GM18498 (cell line): ENCODE measurements at regions not wholly inside any gene's neighbourhood (a gene's known extent, or its start where the extent isn't known, plus 50 kb on each side); places are given as distances from the start of the nearest gene placed in this dataset.
"Not testable (repeated sequence)": the region's sequence is repeated elsewhere in the genome, so short reads cannot be mapped to it uniquely, and the experiment has no call there.

ENCODE experiments used
- ATAC-seq: cut with Tn5 transposase; IDR thresholded peaks from one replicate; pipeline ENCODE4 v1.9.1; 2021; ENCODE audit warnings: mild to moderate bottlenecking, moderate library complexity; ENCODE audit not compliant: unreplicated experiment

DNA sequence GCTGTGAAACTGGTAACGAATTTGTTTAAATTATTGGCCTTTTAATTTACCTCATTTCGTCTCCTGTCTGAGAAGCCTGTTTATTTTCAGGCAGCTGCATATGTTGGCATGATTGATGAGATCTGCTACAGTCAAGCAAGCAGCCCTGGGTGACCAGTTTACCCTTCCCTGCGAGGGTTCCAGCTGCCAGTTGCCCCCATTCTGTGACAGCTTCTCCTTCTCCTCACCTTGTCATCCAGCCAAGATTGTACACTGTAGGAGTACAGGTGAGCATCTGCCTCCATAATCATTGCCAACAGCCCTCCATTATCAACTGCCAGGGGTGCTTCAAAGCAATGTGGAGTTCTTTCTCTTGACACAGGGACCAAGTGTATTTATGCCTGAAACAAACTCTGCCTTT lies 1979.9 kb upstream of the PRR20A start:
- no peak for ATAC-seq

- ATAC-seq = not testable (repeated sequence)
Measured at GRCh38 chr13:55178582-55178981, 1962.1 kb upstream of the PRR20A start.

- ATAC-seq = no peak
Measured at GRCh38 chr13:55190996-55191395, 1949.7 kb upstream of the PRR20A start.

DNA sequence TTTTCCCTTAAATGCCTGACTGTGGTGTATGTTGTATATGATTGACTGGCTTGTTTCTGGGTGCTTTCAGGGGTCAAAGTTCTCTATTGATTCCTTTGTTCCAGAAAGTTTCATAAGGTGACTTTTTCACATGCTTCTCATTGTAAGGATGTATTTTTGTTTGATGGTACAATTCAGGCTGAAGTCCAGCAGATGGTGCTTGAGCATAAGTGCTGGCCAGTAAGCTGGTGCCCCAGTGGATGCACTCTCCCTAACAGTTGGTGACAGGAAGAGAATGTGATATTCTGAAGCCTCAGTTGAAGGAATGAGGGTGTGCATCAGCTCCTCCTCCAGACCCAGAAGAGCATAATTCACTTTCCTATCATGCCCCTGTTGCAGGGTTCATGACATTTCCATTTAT lies 1941.6 kb upstream of the PRR20A start:
- ATAC-seq = no peak

GRCh38 chr13:55214841-55215345 lies 1925.8 kb upstream of the PRR20A start:
- ATAC-seq = no peak

DNA sequence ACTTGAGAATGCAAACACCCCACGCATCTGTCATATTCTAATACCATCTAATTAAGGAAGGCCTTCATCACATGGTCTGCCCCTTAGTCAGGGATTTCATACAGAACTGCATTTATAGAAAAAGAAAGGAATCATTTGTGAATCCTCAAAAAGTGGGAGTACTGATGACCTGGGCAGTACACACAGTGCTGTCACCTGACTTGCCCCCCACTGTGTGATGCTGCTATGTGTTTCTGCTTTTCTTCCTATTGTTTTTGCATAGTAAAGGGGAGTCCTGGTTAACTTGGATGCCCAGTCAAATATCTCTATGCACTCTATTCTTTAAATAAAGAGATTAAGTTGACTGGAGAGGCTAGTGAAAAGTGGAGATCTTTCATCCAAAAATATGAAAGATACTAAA lies 1921.2 kb upstream of the PRR20A start:
- no peak for ATAC-seq

GRCh38 chr13:55229906-55230569 lies 1910.7 kb upstream of the PRR20A start:
- ATAC-seq = no peak

GRCh38 chr13:55230570-55230908 lies 1910.2 kb upstream of the PRR20A start:
- no peak for ATAC-seq

DNA sequence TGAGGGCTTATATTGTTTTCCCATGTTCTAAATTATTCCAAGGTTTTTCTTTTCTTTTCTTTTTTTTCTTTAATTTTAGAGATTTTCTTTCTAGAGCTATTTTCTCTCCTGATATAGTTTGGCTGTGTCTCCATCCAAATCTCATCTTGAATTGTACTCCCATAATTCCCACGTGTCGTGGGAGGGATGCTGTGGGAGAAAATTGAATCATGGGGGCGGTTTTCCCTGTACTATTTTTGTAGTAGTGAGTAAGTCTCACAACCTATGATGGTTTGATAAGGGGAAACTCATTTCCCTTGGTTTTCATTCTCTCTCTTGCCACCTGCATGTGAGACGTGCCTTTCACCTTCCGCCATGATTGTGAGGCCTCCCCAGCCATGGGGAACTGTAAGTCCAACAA lies 1906.4 kb upstream of the PRR20A start:
- no peak for ATAC-seq

- ATAC-seq = no peak
Measured at GRCh38 chr13:55245005-55245644, 1895.6 kb upstream of the PRR20A start.

- no peak for ATAC-seq
Measured at GRCh38 chr13:55255236-55255635, 1885.5 kb upstream of the PRR20A start.

DNA sequence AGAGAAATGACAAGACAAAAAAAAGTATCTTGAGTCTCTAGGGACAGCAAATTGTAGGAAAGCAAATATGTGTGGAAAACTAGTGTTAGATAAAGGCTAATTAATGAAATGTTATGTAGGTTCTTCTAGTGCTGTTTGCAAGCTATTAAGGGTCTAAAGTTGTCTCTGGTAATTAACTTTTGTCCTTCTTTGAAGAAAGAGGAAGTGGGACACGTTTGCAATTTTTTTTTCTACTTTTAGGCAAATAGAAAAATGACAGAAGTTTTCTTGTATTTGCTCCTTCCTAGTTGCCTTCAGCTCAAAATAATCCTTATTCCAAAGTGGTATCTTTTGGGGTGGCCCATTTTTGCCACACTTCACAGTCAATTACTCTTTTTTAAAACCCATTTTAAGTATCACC lies 1877.7 kb upstream of the PRR20A start:
- ATAC-seq = no peak

DNA sequence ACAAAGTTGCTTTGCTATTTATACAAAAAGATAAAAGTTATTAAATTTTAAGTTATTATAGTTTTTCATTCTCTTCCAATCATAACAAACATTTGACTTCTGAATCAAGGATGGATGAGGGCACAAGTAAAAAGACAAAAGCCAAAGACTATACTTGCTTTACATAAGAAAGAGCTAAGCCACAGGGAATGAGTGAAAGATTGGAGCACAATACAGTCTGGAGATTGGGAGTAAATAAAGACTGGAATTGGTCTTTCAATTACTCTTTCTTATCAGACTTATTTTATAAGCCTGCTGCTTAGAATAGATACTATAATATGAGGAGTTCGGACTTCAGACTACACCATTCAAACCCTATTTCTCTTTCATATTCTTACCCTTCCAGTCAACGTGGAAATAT lies 1874.1 kb upstream of the PRR20A start:
- no peak for ATAC-seq

GRCh38 chr13:55298201-55298600 lies 1842.5 kb upstream of the PRR20A start:
- no peak for ATAC-seq

- ATAC-seq = no peak
Measured at GRCh38 chr13:55302568-55302967, 1838.2 kb upstream of the PRR20A start.

- ATAC-seq = no peak
Measured at GRCh38 chr13:55307909-55308308, 1832.8 kb upstream of the PRR20A start.

DNA sequence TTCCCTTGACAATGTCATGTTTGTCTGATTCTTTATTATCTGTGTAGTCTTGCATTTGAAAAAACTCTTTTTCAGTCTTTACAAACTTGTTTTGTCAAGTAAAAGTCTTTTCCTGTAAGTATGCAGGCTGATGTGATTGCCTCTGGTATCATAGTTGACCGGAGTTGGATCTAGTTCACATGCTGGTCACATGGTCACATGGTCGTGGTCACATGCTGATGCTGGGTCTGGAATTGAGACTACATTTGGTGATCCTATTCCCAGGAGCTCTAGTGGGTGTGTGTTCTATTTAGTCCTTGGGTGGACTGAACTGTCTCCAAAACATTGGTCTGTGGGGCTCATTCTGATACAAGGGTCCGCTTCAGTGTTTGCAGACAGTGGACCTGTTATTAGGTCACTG lies 1798.8 kb upstream of the PRR20A start:
- ATAC-seq = no peak

DNA sequence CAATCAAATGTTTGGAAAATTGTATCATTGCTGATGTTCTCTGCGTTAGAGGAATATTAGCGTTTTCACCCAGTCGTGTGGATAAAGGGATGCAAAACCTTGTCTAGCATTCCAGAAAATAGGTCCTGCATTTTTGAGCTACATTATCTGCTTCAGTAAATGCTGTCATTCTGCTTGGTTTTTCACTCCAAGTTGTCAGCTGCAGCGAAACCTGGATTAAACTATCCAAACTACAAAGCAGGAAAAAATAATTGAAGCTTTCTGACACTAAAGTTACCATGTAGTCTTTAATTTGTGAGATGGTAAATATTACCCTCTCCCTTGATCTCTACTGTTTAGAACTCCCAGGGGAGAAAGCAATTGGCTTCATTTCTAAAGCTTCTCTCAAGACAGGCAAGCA lies 1795.5 kb upstream of the PRR20A start:
- no peak for ATAC-seq

GRCh38 chr13:55347528-55347927 lies 1793.2 kb upstream of the PRR20A start:
- ATAC-seq = no peak

DNA sequence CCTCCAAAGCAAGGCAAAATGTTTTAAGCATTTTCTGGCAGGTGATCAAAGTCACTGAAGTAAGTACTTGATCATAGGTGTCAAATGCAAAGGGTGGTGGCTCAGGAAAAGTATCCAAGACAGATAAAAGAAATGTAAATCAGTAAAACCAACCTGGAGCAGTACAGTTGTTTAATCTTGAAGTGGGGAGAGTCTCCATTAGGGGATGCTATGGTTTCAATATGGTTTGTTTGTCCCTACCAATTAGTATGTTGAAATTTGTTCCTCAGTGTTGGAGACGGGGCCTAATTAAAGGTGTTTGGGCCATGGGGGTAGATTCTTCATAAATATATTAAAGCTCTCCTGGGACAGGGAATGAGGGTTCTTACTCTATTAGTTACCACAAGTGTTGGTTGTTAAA lies 1781.7 kb upstream of the PRR20A start:
- ATAC-seq = no peak

GRCh38 chr13:55361141-55361540 lies 1779.6 kb upstream of the PRR20A start:
- no peak for ATAC-seq

GRCh38 chr13:55366676-55367075 lies 1774.0 kb upstream of the PRR20A start:
- no peak for ATAC-seq

DNA sequence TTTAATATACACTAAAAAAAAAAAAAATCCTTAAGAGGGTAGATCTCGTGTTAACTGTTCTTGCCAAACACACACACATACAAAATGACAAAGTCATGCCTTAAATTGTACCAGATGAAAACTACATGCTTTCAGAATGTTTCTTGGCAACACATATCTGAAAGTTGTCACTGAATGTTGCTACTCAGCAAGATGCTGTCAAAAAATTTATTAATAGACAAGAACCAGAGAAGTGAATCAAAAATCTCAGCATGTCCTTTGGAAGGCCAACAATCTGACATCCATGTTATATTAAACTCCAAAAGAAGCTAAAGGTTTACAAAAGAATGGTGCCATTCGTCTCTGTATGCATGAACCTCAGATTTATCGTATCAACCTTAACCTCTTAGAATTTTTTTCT lies 1746.2 kb upstream of the PRR20A start:
- ATAC-seq = no peak
